Adrenal gland (tissue), 9 donors: ENCODE measurements at regions not wholly inside any gene's neighbourhood (a gene's known extent, or its start where the extent isn't known, plus 50 kb on each side); places are given as distances from the start of the nearest gene placed in this dataset.

Source experiments
- DNase-seq, 7 donors: peaks; one replicate each; pipeline ENCODE4 v3.0.0-alpha.2; 2019 to 2020
- H3K27ac ChIP-seq, 5 donors: fragments of 200-600 bp; sonication (generic) in 4 of 5; 1 replicate in 3 of 5; 2 replicates in 2 of 5; pipeline versions ENCODE4 v1.5.1 to v1.8.0; 2016 to 2020; ENCODE audit warnings: mild to moderate bottlenecking in 1 of 5
- H3K27me3 ChIP-seq: fragments of 200-600 bp; 2 replicates; pipeline ENCODE4 v1.8.0; 2021
- H3K36me3 ChIP-seq, 2 donors: fragments of 200-600 bp; replicated peaks in 1 of 2; 1 replicate in 1 of 2; 2 replicates in 1 of 2; pipeline versions ENCODE4 v1.5.1 to v1.8.0; 2018 to 2022
- H3K4me1 ChIP-seq, 2 donors: fragments of 200-600 bp; replicated peaks in 1 of 2; 1 replicate in 1 of 2; 2 replicates in 1 of 2; pipeline versions ENCODE4 v1.5.1 to v1.8.0; 2018 to 2021
- H3K4me3 ChIP-seq, 4 donors: fragments of 200-600 bp; sonication (generic) in 3 of 4; one replicate each; pipeline ENCODE4 v1.5.1; 2016 to 2018
- H3K9me3 ChIP-seq, 3 donors: fragments of 200-600 bp; sonication (generic) in 1 of 3; replicated peaks in 1 of 3; 1 replicate in 2 of 3; 2 replicates in 1 of 3; pipeline versions ENCODE4 v1.5.1 to v1.8.0; 2016 to 2021
- CTCF ChIP-seq, 6 experiments: fragments of 450-650 bp in 4 of 6; fragments of 200-600 bp in 2 of 6; sonication (generic) in 1 of 6; IDR thresholded peaks; 1 replicate in 5 of 6; 2 replicates in 1 of 6; pipeline versions ENCODE4 v1.5.1 to v1.8.0; 2016 to 2021; ENCODE audit warnings: antibody characterized with exemption in 6 of 6, mild to moderate bottlenecking in 2 of 6, moderate library complexity in 1 of 6
- POLR2A ChIP-seq, 2 donors: fragments of 450-650 bp; IDR thresholded peaks; one replicate each; pipeline ENCODE4 v1.6.1; 2017; ENCODE audit warnings: antibody characterized with exemption in 2 of 2, mild to moderate bottlenecking in 2 of 2, moderate library complexity in 1 of 2
- WGBS, 4 donors: extraction: QIAGEN DNeasy Blood & Tissue Kit in 2 of 4; methylation state at CpG; one replicate each; pipeline versions ENCODE4 v1.1.5 to v1.1.7; 2013 to 2017; 5-methylcytosine and 5-hydroxymethylcytosine counted together
- intact Hi-C, 2 donors: fragments of 100-400 bp; cut with DNase I; formaldehyde crosslinking; loops; one replicate each; pipeline versions ENCODE4 v1.14.1 to v1.15.0; 2022 to 2023
- small RNA-seq, 2 donors: library from RNA; depleted of rRNA; stranded (forward); fragments of <200 nt; gene quantifications; one replicate each; pipeline ENCODE3, GENCODE V24; 2016
- donor health status: healthy with polysubstance abuse.
- donor health status: Bipolar disorder and iron deficiency.
- donor health status: DM: yes; HTN: yes; CAD: no.
- donor health status: DM: no; HTN: no; CAD: no.
- donor health status: DM: no; HTN: no; CAD: no.

- Histone ChIP-seq H3K9me3 (no peaks in the 10 kb centered on the region), H3K4me3 (no peak overlapping the region), H3K4me1 (no peaks in the 10 kb centered on the region), H3K27me3 (no peaks in the 10 kb centered on the region), H3K27ac (no peak overlapping the region), H3K36me3 (no peaks in the 10 kb centered on the region)
- 71 to 82% (median 75%) methylated on average over 8 of the region's 8 CpGs for WGBS, 4 donors
- TF ChIP-seq POLR2A (IDR thresholded peaks at IDR 0.05) (no peak), CTCF (IDR thresholded peaks at IDR 0.05) (no peak)
- DNase-seq = no peak
- intact Hi-C loops = no loop called here
Measured at GRCh38 chr15:93141371-93141794, 52.4 kb upstream of the RGMA start.

GRCh38 chr15:93139436-93139835 is 50.4 kb upstream of the RGMA start:
- H3K36me3 ChIP-seq = no peaks in the 10 kb centered on the region
- no peaks in the 10 kb centered on the region for H3K9me3 ChIP-seq
- H3K4me1 ChIP-seq = no peaks in the 10 kb centered on the region
- DNase-seq = no peak
- H3K4me3 ChIP-seq = no peak overlapping the region
- TF ChIP-seq POLR2A (IDR thresholded peaks at IDR 0.05) (no peak), CTCF (IDR thresholded peaks at IDR 0.05) (no peak)
- H3K27me3 ChIP-seq = no peaks in the 10 kb centered on the region
- WGBS, 4 donors = 81 to 89% (median 83%) methylated on average over 6 to 8 of the region's 8 CpGs
- intact Hi-C loops = no loop called here
- H3K27ac ChIP-seq = no peak overlapping the region

- TF ChIP-seq POLR2A (IDR thresholded peaks at IDR 0.05) (no peak), CTCF (IDR thresholded peaks at IDR 0.05) (no peak)
- H3K27ac ChIP-seq = no peak overlapping the region
- H3K9me3 ChIP-seq = no peaks in the 10 kb centered on the region
- intact Hi-C loops = no loop called here
- 76 to 93% (median 86%) methylated on average over 3 of the region's 3 CpGs for WGBS, 4 donors
- no peaks in the 10 kb centered on the region for H3K27me3 ChIP-seq
- H3K36me3 ChIP-seq = no peaks in the 10 kb centered on the region
- no peak overlapping the region for H3K4me3 ChIP-seq
- DNase-seq = no peak
- no peaks in the 10 kb centered on the region for H3K4me1 ChIP-seq
Measured at GRCh38 chr15:93138681-93139250, 49.8 kb upstream of the RGMA start.

Small RNA genes lying in the stretch of these regions (small RNA-seq; reads per million reads assigned to genes)
- 0 reads per million in 2 donors for gene AC103996.1
- 0 reads per million in 2 donors for gene AC112693.2
